ENCODE measurements at regions not wholly inside any gene's neighbourhood (a gene's known extent, or its start where the extent isn't known, plus 50 kb on each side); places are given as distances from the start of the nearest gene placed in this dataset.

- H3K14ac ChIP-seq (replicated peaks; ENCODE audit: low read depth, low read length) = no peak overlapping the region
- WGBS, 2 experiments (ENCODE audit: extremely low coverage in 2 of 2, insufficient read length in 1 of 2) = no CpG with 5 or more reads among the region's 11 CpGs
- no peak overlapping the region for H2AK9ac ChIP-seq (replicated peaks; ENCODE audit: low read depth, low read length, poor library complexity)
- no peaks in the 10 kb centered on the region for H3K9me1 ChIP-seq (ENCODE audit: insufficient read depth, low read length)
- no peak overlapping the region for H3K27ac ChIP-seq (ENCODE audit: insufficient read depth, low read length)
- no peak overlapping the region for H4K91ac ChIP-seq (ENCODE audit: insufficient read depth, low read depth, low read length)
- in situ Hi-C loops (cut with MboI; ENCODE audit: low sequenced_read_pairs) (no loop called here), dilution Hi-C loops (cut with HindIII; ENCODE audit: low sequenced_read_pairs, unreplicated experiment) (no loop called here), intact Hi-C loops (cut with micrococcal nuclease) (no loop called here)
- H3K18ac ChIP-seq (ENCODE audit: low read depth, low read length) = no peak overlapping the region
- no peak overlapping the region for H4K5ac ChIP-seq (ENCODE audit: low read depth, low read length)
- ATAC-seq (ENCODE audit: low read depth) (no peak), DNase-seq (no peak)
- no peak overlapping the region for H3K56ac ChIP-seq (ENCODE audit: extremely low read depth, insufficient read depth, low read length)
- no peak overlapping the region for H3K4ac ChIP-seq (ENCODE audit: low read depth, low read length)
- no peak overlapping the region for H2AK5ac ChIP-seq (ENCODE audit: low read depth, low read length)
- no peaks in the 10 kb centered on the region for H4K20me1 ChIP-seq (ENCODE audit: insufficient read depth, low read length)
- H3K9ac ChIP-seq (ENCODE audit: low read depth, low read length) = no peak overlapping the region
- no peak overlapping the region for H2AFZ ChIP-seq (replicated peaks; ENCODE audit: low read length, poor library complexity)
- H4K8ac ChIP-seq (ENCODE audit: low read depth in 2 of 2, low read length in 2 of 2) = no peak overlapping the region
- no peaks in the 10 kb centered on the region for H3K79me1 ChIP-seq (ENCODE audit: low read depth in 1 of 2, low read length in 2 of 2)
- no peak overlapping the region for H2BK120ac ChIP-seq (ENCODE audit: low read depth, low read length)
- no peak overlapping the region for H3K4me2 ChIP-seq (ENCODE audit: low read depth, low read length)
- no peak overlapping the region for H2BK5ac ChIP-seq (ENCODE audit: low read depth, low read length, poor library complexity, severe bottlenecking)
- peaks cover 9% of the 10 kb centered on the region for H3K9me3 ChIP-seq (ENCODE audit: control insufficient read depth, insufficient read depth, low read length)
- H3K4me1 ChIP-seq (ENCODE audit: control insufficient read depth, insufficient read depth, low read length) = no peaks in the 10 kb centered on the region
- no peak overlapping the region for H2BK20ac ChIP-seq (ENCODE audit: low read depth, low read length)
- no peak overlapping the region for H2BK15ac ChIP-seq (ENCODE audit: low read depth, low read length)
- no peak for TF ChIP-seq NFE2L2 (IDR thresholded peaks at IDR 0.05; ENCODE audit: low read depth, low read length)
- no peak for TF ChIP-seq RAD21 (IDR thresholded peaks at IDR 0.05; ENCODE audit: low read length)
- TF ChIP-seq USF2 (IDR thresholded peaks at IDR 0.05; ENCODE audit: low read depth, low read length) = no peak
- no peak for TF ChIP-seq SMC3 (IDR thresholded peaks at IDR 0.05; ENCODE audit: low read depth, low read length)
- TF ChIP-seq BHLHE40 (IDR thresholded peaks at IDR 0.05; ENCODE audit: low read depth, low read length) = no peak
- BruUV-seq (replicated peaks) = no TSS peak
- ChIA-PET CTCF (no interaction called here), POLR2A (ENCODE audit: unreplicated experiment) (no interaction called here)
- H3K4me3 ChIP-seq (ENCODE audit: insufficient read depth, low read depth, low read length) = no peak overlapping the region
- no peak overlapping the region for H3K23ac ChIP-seq (ENCODE audit: low read depth, low read length)
- H3K27me3 ChIP-seq (ENCODE audit: control insufficient read depth, insufficient read depth, low read length) = no peaks in the 10 kb centered on the region
- H3K36me3 ChIP-seq (ENCODE audit: control insufficient read depth, insufficient read depth, low read length) = no peaks in the 10 kb centered on the region
These were observed 127.1 kb downstream of the GATA3 start for GRCh38 chr10:8181496-8182157.

Data from IMR-90 (cell line).